DOHH2 (cell line): ENCODE measurements at regions not wholly inside any gene's neighbourhood (a gene's known extent, or its start where the extent isn't known, plus 50 kb on each side); places are given as distances from the start of the nearest gene placed in this dataset.

Experiments used
- CTCF ChIP-seq: fragments of 200-600 bp; sonication (generic); IDR thresholded peaks from one replicate; pipeline ENCODE4 v1.5.1; 2014; ENCODE audit warnings: antibody characterized with exemption, mild to moderate bottlenecking, low read depth, low read length; ENCODE audit not compliant: poor library complexity, severe bottlenecking
- EZH2phosphoT487 ChIP-seq: fragments of 200-600 bp; sonication (generic); IDR thresholded peaks from 2 replicates; pipeline ENCODE4 v1.6.1; 2017; ENCODE audit warnings: borderline replicate concordance, mild to moderate bottlenecking, antibody characterized with exemption, low read length, moderate library complexity, mixed read lengths

GRCh38 chr14:71702786-71703185, 229.4 kb upstream of the RGS6 start:
- TF ChIP-seq CTCF (no peak), EZH2phosphoT487 (no peak)
